ENCODE measurements at regions not wholly inside any gene's neighbourhood (a gene's known extent, or its start where the extent isn't known, plus 50 kb on each side); places are given as distances from the start of the nearest gene placed in this dataset.

GRCh38 chr16:6687593-6687992 is 645.1 kb upstream of the RBFOX1 start:
- TF ChIP-seq, protein P1, sequence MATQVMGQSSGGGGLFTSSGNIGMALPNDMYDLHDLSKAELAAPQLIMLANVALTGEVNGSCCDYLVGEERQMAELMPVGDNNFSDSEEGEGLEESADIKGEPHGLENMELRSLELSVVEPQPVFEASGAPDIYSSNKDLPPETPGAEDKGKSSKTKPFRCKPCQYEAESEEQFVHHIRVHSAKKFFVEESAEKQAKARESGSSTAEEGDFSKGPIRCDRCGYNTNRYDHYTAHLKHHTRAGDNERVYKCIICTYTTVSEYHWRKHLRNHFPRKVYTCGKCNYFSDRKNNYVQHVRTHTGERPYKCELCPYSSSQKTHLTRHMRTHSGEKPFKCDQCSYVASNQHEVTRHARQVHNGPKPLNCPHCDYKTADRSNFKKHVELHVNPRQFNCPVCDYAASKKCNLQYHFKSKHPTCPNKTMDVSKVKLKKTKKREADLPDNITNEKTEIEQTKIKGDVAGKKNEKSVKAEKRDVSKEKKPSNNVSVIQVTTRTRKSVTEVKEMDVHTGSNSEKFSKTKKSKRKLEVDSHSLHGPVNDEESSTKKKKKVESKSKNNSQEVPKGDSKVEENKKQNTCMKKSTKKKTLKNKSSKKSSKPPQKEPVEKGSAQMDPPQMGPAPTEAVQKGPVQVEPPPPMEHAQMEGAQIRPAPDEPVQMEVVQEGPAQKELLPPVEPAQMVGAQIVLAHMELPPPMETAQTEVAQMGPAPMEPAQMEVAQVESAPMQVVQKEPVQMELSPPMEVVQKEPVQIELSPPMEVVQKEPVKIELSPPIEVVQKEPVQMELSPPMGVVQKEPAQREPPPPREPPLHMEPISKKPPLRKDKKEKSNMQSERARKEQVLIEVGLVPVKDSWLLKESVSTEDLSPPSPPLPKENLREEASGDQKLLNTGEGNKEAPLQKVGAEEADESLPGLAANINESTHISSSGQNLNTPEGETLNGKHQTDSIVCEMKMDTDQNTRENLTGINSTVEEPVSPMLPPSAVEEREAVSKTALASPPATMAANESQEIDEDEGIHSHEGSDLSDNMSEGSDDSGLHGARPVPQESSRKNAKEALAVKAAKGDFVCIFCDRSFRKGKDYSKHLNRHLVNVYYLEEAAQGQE (IDR thresholded peaks at IDR 0.05; ENCODE audit: low read depth), result no peak
- TF ChIP-seq TAF1 (IDR thresholded peaks at IDR 0.05; ENCODE audit: low read depth), result no peak
- TF ChIP-seq NFIC (IDR thresholded peaks at IDR 0.05), result no peak

All from Ishikawa (cell line).